ENCODE measurements at regions not wholly inside any gene's neighbourhood (a gene's known extent, or its start where the extent isn't known, plus 50 kb on each side); places are given as distances from the start of the nearest gene placed in this dataset.

DNA sequence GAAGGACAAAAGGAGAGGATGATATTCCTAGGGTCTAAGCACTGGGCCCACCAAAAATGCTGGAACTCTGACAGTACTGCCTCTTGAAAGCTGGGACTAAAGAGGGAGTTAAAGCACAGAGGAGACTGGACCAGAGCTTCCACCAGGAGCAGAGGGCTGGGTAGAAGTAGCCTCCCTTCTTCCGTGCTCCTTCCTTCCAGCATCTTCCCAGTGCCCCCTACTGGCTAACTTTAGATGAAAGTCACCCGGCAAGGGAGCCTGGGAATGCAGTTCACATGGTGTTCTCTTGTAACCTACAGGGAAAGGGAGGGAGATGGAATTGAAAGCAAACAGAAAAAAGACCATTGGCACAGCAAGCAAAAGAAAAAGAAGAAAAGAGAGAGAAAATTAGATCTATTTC lies 106.1 kb upstream of the COL8A1 start:
- DNase-seq (ENCODE audit: low read depth): no peak
- H3K4me3 ChIP-seq (ENCODE audit: low read depth, low read length): no peak overlapping the region
- TF ChIP-seq, protein P1, sequence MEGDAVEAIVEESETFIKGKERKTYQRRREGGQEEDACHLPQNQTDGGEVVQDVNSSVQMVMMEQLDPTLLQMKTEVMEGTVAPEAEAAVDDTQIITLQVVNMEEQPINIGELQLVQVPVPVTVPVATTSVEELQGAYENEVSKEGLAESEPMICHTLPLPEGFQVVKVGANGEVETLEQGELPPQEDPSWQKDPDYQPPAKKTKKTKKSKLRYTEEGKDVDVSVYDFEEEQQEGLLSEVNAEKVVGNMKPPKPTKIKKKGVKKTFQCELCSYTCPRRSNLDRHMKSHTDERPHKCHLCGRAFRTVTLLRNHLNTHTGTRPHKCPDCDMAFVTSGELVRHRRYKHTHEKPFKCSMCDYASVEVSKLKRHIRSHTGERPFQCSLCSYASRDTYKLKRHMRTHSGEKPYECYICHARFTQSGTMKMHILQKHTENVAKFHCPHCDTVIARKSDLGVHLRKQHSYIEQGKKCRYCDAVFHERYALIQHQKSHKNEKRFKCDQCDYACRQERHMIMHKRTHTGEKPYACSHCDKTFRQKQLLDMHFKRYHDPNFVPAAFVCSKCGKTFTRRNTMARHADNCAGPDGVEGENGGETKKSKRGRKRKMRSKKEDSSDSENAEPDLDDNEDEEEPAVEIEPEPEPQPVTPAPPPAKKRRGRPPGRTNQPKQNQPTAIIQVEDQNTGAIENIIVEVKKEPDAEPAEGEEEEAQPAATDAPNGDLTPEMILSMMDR (IDR thresholded peaks at IDR 0.05; ENCODE audit: control insufficient read depth, extremely low read depth, insufficient read depth): peak; percentile 68

DNA sequence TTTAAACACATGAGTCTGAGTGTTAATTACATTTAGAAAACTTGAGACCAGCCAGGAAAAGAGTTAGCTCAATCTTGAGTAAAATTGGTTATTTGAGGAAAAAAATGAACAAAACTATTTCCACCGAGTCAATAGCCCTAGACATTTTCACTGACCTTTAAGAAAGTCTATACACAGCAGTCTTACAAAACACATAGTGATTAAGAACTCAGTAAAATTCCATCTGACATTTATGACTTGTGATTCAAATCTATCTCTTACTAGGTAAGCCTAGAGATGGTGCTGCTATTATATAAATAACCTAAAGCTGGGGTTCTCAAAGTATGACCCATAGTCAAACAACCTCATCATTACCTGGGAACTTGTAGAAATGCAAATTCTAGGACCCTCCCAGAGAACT lies 109.1 kb upstream of the COL8A1 start:
- TF ChIP-seq, protein P1 (IDR thresholded peaks at IDR 0.05; ENCODE audit: control insufficient read depth, extremely low read depth, insufficient read depth): no peak
- DNase-seq (ENCODE audit: low read depth): no peak
- H3K4me3 ChIP-seq (ENCODE audit: low read depth, low read length): no peak overlapping the region

DNA sequence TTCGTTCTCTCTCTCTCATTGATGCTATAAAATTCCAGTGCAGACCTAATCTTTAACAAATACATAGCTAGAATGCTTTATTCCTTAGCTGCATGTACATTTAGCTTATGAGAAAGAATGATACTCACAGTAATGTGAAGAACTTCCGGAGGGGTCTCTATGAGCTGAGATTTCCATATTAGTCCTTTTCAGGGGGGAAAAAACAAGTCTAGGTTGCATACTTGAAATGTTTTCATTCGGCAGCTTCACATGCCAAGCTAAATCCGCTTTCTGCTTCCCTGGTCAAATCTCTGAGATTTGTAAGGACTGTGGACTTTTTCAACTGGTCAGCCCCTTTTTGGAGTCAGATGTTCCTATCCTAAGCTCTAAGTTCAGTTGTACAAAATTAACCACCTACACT lies 111.5 kb upstream of the COL8A1 start:
- H3K4me3 ChIP-seq (ENCODE audit: low read depth, low read length): no peak overlapping the region
- TF ChIP-seq, protein P1 (IDR thresholded peaks at IDR 0.05; ENCODE audit: control insufficient read depth, extremely low read depth, insufficient read depth): no peak
- DNase-seq (ENCODE audit: low read depth): no peak

DNA sequence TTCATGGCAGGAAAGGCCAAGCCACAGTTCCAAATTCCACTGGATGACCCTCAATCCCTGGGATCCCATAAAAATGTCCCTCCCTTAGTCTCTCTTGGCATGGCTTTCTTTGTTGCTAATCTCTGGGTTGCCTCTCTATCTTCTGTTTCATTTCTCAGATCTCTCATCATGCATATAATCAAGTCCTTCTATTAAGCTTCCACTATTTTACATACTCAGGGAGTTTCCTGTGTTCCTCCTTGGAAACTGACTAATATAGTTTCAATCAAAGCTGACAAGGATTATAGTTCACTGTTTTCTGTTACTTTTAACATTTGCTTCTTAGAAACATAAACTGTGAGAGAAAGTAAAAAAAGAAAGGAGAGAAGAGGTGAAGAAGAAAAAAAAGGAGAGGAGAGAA lies 113.8 kb upstream of the COL8A1 start:
- no peak for DNase-seq (ENCODE audit: low read depth)
- TF ChIP-seq, protein P1 (IDR thresholded peaks at IDR 0.05; ENCODE audit: control insufficient read depth, extremely low read depth, insufficient read depth): no peak
- no peak overlapping the region for H3K4me3 ChIP-seq (ENCODE audit: low read depth, low read length)

DNA sequence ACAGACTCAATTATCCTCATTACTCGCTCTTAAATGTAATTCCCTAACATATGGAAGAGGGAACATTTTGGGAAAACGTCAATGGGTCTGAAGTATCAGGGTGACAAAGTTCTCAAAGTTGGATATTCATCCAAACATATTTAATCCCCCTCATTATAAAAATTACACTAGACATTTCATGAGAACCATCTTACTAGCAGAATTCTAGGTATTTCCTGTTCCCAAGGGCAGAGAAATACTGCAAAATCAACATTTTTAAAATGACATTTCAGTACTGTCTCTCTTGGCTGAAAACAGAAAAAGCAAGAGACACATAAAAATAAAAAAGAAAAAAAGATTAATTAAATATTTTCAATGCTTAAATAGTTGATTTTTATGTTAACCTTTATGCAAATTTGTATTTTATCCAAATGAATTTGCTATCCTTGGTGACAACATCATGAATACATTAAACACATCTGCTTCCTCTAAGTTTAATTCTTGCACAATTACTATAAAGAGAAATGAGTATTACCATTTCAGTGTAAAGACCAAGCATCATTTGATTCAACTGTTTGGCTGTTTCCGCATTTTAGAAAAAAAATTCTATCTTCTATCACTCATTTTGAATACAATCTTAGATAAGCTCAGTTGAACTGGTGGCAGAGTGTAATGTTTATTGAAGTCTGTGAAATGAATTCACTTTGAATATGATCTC lies 114.8 kb upstream of the COL8A1 start:
- TF ChIP-seq, protein P1 (IDR thresholded peaks at IDR 0.05; ENCODE audit: control insufficient read depth, extremely low read depth, insufficient read depth): no peak
- H3K4me3 ChIP-seq (ENCODE audit: low read depth, low read length): no peak overlapping the region
- DNase-seq (ENCODE audit: low read depth): no peak

DNA sequence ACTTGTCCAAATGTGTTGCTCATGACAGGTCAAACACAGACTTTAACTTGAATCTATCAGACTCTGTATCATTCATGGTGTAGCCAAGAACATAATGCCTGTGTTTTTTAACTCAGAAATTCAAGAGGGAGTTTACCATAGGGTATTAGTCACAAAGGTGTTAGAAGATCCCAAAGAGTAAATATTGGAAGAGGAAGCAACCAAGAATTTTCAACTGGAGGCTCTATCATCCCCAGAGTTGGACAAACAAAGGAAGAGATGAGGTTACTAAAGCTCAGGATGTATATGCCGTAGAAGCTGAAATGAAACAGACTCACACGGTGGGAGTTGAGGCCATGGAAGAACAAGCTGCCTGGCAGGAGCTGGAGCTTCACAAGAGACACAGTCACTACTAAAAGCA lies 116.2 kb upstream of the COL8A1 start:
- DNase-seq (ENCODE audit: low read depth): no peak
- TF ChIP-seq, protein P1 (IDR thresholded peaks at IDR 0.05; ENCODE audit: control insufficient read depth, extremely low read depth, insufficient read depth): no peak

DNA sequence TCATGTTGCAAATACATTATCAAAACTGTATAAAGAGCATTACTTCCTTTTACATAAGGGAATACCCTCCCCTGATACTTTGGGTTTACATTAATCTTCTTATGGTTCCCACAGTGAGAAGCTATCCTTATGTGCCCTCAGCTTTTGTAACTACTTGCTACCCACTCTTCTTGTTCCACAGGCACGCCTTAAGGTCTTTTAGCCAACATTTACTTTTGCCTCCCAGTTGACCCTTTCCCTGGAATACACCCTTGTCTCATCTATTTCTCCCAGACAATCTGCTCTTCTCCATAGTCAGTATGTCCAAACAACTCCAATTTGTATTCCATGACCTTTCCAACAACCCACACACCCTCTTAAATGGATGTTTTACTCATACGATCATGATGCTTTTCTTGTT lies 116.8 kb upstream of the COL8A1 start:
- DNase-seq (ENCODE audit: low read depth): no peak
- TF ChIP-seq, protein P1 (IDR thresholded peaks at IDR 0.05; ENCODE audit: control insufficient read depth, extremely low read depth, insufficient read depth): no peak
- no peak overlapping the region for H3K4me3 ChIP-seq (ENCODE audit: low read depth, low read length)

More for the DNA sequence above, 116.2 kb upstream of the COL8A1 start:
- H3K4me3 ChIP-seq (ENCODE audit: low read depth, low read length): no peak overlapping the region

Measured in LNCaP clone FGC (cell line).